GM12892 (cell line): ENCODE measurements at regions not wholly inside any gene's neighbourhood (a gene's known extent, or its start where the extent isn't known, plus 50 kb on each side); places are given as distances from the start of the nearest gene placed in this dataset.
"Not testable (repeated sequence)": the region's sequence is repeated elsewhere in the genome, so short reads cannot be mapped to it uniquely, and the experiment has no call there.

ENCODE experiments used
- DNase-seq: peaks from one replicate; pipeline ENCODE4 v3.0.0; 2011; ENCODE audit not compliant: insufficient read length
- FAIRE-seq: peaks from 2 replicates; lab custom pipeline; 2011; peaks lifted over from hg19 to GRCh38; lab: Jason Lieb, UNC
- POLR2A ChIP-seq: IDR thresholded peaks from 2 replicates; pipeline ENCODE4 v1.6.1; 2011; ENCODE audit warnings: low read depth, low read length, control low read depth
- POLR2AphosphoS5 ChIP-seq: IDR thresholded peaks from 2 replicates; pipeline ENCODE4 v1.6.1; 2011; ENCODE audit warnings: low read depth, low read length, control low read depth
- TAF1 ChIP-seq: IDR thresholded peaks from 2 replicates; pipeline ENCODE4 v1.6.1; 2011; ENCODE audit warnings: low read depth, mild to moderate bottlenecking, control low read depth, low read length, borderline replicate concordance

GRCh38 chr4:54572152-54572542 is 85.6 kb upstream of the KIT start:
- DNase-seq = no peak
- no peak for TF ChIP-seq TAF1
- no peak for TF ChIP-seq POLR2A
- no peak for TF ChIP-seq POLR2AphosphoS5
- no peak for FAIRE-seq

DNA sequence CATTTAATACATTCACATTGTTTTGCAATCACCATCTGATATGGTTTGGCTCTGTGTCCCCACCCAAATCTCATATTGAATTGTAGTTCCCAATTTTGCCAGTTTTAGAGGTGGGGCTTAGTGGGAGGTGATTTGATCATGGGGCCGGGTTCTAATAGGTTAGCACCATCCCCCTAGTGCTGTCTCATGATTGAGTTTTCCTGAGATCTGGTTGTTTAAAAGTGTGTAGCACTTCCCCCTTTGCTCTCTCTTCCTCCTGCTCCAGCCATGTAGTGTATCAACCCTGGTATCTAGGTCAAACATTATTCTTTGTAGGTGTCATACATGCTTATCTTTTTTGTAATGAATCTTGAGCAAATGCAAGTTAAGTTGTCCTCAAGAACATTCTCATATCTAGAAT is 83.3 kb upstream of the KIT start:
- FAIRE-seq (no peak), DNase-seq (no peak)
- TF ChIP-seq POLR2A (no peak), TAF1 (no peak), POLR2AphosphoS5 (no peak)

GRCh38 chr4:54575919-54576318 is 81.8 kb upstream of the KIT start:
- no peak for TF ChIP-seq POLR2AphosphoS5
- TF ChIP-seq POLR2A = no peak
- no peak for TF ChIP-seq TAF1
- FAIRE-seq (no peak), DNase-seq (no peak)

- no peak for TF ChIP-seq POLR2A
- no peak for TF ChIP-seq TAF1
- no peak for TF ChIP-seq POLR2AphosphoS5
- FAIRE-seq (no peak), DNase-seq (no peak)
Observed at GRCh38 chr4:54581807-54582206, 76.0 kb upstream of the KIT start.

GRCh38 chr4:54585321-54586000 is 72.3 kb upstream of the KIT start:
- no peak for TF ChIP-seq POLR2AphosphoS5
- TF ChIP-seq TAF1 = no peak
- no peak for TF ChIP-seq POLR2A
- no peak for DNase-seq
- no peak for FAIRE-seq

GRCh38 chr4:54586320-54586955 is 71.3 kb upstream of the KIT start:
- no peak for FAIRE-seq
- no peak for TF ChIP-seq POLR2AphosphoS5
- no peak for TF ChIP-seq POLR2A
- no peak for TF ChIP-seq TAF1
- no peak for DNase-seq

DNA sequence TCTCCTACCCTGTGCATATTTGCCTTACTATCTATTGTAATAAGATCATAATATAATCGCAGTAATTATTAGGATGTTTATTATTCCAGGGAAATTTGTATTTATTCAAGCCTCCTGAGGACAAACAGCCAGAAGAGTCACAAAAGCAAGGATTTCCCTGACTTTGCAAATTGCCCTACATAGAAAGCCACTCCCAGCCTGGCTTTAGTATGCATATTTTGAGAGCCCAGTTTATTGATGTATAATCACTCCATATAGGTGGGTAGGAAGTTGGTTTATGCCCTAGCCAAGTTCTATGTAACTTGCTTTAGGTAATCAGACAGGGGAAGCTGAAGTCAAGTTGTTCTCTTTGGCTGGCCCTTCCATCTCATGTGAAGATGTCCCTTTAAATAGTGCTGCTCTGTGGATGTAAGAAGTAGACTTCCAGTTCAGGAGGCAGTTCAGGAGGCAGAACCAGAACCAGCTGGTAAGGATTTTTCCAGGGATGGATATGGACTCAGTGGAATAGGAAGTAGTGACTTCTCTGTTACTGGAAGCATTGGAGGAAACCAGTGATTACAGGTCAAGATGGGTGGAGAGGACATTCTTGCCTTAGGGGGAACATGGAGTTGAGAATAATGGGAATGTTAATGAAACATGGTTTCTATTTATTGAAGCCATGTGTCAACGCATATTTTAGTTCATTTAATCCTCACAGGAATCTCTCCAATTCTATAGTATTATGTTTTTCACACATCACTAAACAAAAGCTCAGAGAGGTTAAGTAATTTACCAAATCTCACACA is 70.5 kb upstream of the KIT start:
- DNase-seq (no peak), FAIRE-seq (no peak)
- TF ChIP-seq POLR2A (no peak), TAF1 (no peak), POLR2AphosphoS5 (no peak)

GRCh38 chr4:54588404-54588803 is 69.4 kb upstream of the KIT start:
- FAIRE-seq (no peak), DNase-seq (no peak)
- TF ChIP-seq POLR2A (no peak), TAF1 (no peak), POLR2AphosphoS5 (no peak)

GRCh38 chr4:54589586-54589985 is 68.2 kb upstream of the KIT start:
- no peak for DNase-seq
- FAIRE-seq = no peak
- TF ChIP-seq POLR2A (no peak), POLR2AphosphoS5 (no peak), TAF1 (no peak)

- DNase-seq = no peak
- no peak for FAIRE-seq
- TF ChIP-seq POLR2A (no peak), POLR2AphosphoS5 (no peak), TAF1 (no peak)
Observed at GRCh38 chr4:54593795-54594322, 63.9 kb upstream of the KIT start.

DNA sequence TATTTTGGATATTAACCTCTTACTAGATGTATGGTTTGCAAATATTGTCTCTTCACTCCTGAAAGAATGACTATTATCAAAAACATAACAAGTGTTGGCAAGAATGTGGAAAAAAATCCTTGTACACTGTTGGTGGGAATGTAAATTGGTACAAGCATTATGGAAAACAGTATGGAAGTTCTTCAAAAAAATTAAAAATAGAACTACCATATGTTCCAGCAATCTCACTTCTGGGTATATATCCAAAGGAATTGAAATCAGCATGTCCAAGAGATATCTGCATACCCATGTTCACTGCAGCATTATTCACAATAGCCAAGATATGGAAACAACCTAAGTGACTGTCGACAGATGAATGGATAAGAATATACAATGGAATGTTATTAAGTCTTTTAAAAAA is 61.6 kb upstream of the KIT start:
- no peak for FAIRE-seq
- TF ChIP-seq POLR2AphosphoS5 = no peak
- no peak for TF ChIP-seq TAF1
- no peak for TF ChIP-seq POLR2A
- DNase-seq = no peak

GRCh38 chr4:54597678-54598077 is 60.1 kb upstream of the KIT start:
- FAIRE-seq, DNase-seq: not testable (repeated sequence)

DNA sequence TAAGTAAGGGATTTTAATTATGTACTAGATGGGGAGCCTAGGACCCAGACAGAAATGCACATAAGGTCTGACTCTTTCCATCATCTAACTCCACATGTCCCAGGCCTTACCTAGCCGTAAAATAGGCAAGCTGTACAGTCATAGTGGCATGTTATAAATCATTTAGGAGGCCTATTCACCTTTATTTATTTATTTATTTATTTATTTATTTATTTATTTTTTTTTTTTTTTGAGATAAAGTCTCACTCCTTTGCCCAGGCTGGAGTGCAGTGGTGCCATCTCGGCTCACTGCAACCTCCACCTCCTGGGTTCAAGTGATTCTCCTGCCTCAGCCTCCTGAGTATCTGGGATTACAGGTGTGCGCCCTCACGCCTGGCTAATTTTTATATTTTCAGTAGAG is 55.6 kb upstream of the KIT start:
- FAIRE-seq, DNase-seq: not testable (repeated sequence)
